D721Med (cell line): ENCODE measurements at regions not wholly inside any gene's neighbourhood (a gene's known extent, or its start where the extent isn't known, plus 50 kb on each side); places are given as distances from the start of the nearest gene placed in this dataset.

Source experiments
- DNase-seq: peaks from one replicate; pipeline ENCODE4 v3.0.0; 2011; ENCODE audit warnings: low spot score; ENCODE audit not compliant: insufficient read length
- FAIRE-seq: peaks from 2 replicates; lab custom pipeline; 2011; peaks lifted over from hg19 to GRCh38; lab: Jason Lieb, UNC
- CTCF ChIP-seq: IDR thresholded peaks from 2 replicates; pipeline ENCODE4 v1.5.1; 2012; ENCODE audit warnings: mild to moderate bottlenecking, control low read depth; ENCODE audit not compliant: insufficient read depth; ENCODE audit errors: missing control alignments

GRCh38 chr15:70535071-70535954 is 228.0 kb downstream of the UACA start:
- no peak for TF ChIP-seq CTCF
- FAIRE-seq, result no peak
- DNase-seq, result no peak

- FAIRE-seq (no peak), DNase-seq (no peak)
- TF ChIP-seq CTCF, result no peak
Measured at GRCh38 chr15:70533931-70534742, 229.2 kb downstream of the UACA start.

GRCh38 chr15:70532531-70533186 is 230.7 kb downstream of the UACA start:
- TF ChIP-seq CTCF, result no peak
- FAIRE-seq (no peak), DNase-seq (no peak)

GRCh38 chr15:70531576-70531975 is 231.8 kb downstream of the UACA start:
- FAIRE-seq (no peak), DNase-seq (no peak)
- no peak for TF ChIP-seq CTCF

GRCh38 chr15:70530906-70531305 is 232.5 kb downstream of the UACA start:
- no peak for DNase-seq
- no peak for TF ChIP-seq CTCF
- no peak for FAIRE-seq

- DNase-seq (no peak), FAIRE-seq (no peak)
- TF ChIP-seq CTCF, result no peak
Measured at GRCh38 chr15:70530503-70530902, 232.9 kb downstream of the UACA start.
